GM23338 (cell line): ENCODE measurements at regions not wholly inside any gene's neighbourhood (a gene's known extent, or its start where the extent isn't known, plus 50 kb on each side); places are given as distances from the start of the nearest gene placed in this dataset.

Experiments used
- ATAC-seq: fragments of 200-7000 bp; cut with Tn5 transposase; 3 replicates; pipeline ENCODE4 v1.9.1; 2020
- DNase-seq: peaks from one replicate; pipeline ENCODE4 v3.0.0-alpha.2; 2015; ENCODE audit warnings: low spot score
- H2AFZ ChIP-seq: fragments of 200-600 bp; sonication (generic); 2 replicates; pipeline ENCODE4 v1.8.0; 2016; ENCODE audit warnings: antibody characterized with exemption, mild to moderate bottlenecking, moderate library complexity
- H3F3A ChIP-seq: fragments of 200-600 bp; sonication (generic); replicated peaks from 2 replicates; pipeline ENCODE4 v1.8.0; 2017; ENCODE audit warnings: antibody characterized with exemption, mixed run types, low read depth
- H3K27ac ChIP-seq: fragments of 200-600 bp; sonication (generic); 2 replicates; pipeline ENCODE4 v1.6.1; 2016; ENCODE audit warnings: low read depth
- H3K27me3 ChIP-seq: fragments of 200-600 bp; sonication (generic); 2 replicates; pipeline ENCODE4 v1.8.0; 2016; ENCODE audit warnings: mild to moderate bottlenecking, mixed run types, moderate library complexity; ENCODE audit not compliant: insufficient read depth
- H3K36me3 ChIP-seq: fragments of 200-600 bp; sonication (generic); 2 replicates; pipeline ENCODE4 v1.8.0; 2016; ENCODE audit warnings: mild to moderate bottlenecking; ENCODE audit not compliant: insufficient read depth
- H3K4me1 ChIP-seq: fragments of 200-600 bp; sonication (generic); 2 replicates; pipeline ENCODE4 v1.8.0; 2016; ENCODE audit warnings: mild to moderate bottlenecking, moderate library complexity; ENCODE audit not compliant: insufficient read depth
- H3K4me2 ChIP-seq: fragments of 200-600 bp; sonication (generic); 2 replicates; pipeline ENCODE4 v1.7.1; 2017; ENCODE audit warnings: mixed run types
- H3K4me3 ChIP-seq: fragments of 200-600 bp; sonication (generic); 2 replicates; pipeline ENCODE4 v1.6.1; 2016; ENCODE audit warnings: mixed run types
- H3K79me2 ChIP-seq: fragments of 200-600 bp; sonication (generic); replicated peaks from 2 replicates; pipeline ENCODE4 v1.8.0; 2017; ENCODE audit warnings: mild to moderate bottlenecking; ENCODE audit not compliant: insufficient read depth
- H3K9me2 ChIP-seq: fragments of 200-600 bp; sonication (generic); 2 replicates; pipeline ENCODE4 v1.8.0; 2017; ENCODE audit not compliant: insufficient read depth
- H4K20me1 ChIP-seq: fragments of 200-600 bp; sonication (generic); replicated peaks from 2 replicates; pipeline ENCODE4 v1.8.0; 2017; ENCODE audit warnings: mild to moderate bottlenecking; ENCODE audit not compliant: insufficient read depth
- H3K27ac Mint-ChIP-seq: 2 replicates; pipeline ENCODE4 v1.8.0; 2020; ENCODE audit warnings: inconsistent platforms, mild to moderate bottlenecking, moderate library complexity, mixed read lengths
- H3K27me3 Mint-ChIP-seq: 3 replicates; pipeline ENCODE4 v1.8.0; 2022; ENCODE audit warnings: low read depth, mild to moderate bottlenecking, moderate library complexity, mixed read lengths, inconsistent platforms; ENCODE audit not compliant: insufficient read depth, poor library complexity
- H3K36me3 Mint-ChIP-seq: 3 replicates; pipeline ENCODE4 v1.8.0; 2021; ENCODE audit warnings: low read depth, mild to moderate bottlenecking, inconsistent platforms, moderate library complexity, mixed read lengths
- H3K4me1 Mint-ChIP-seq: 3 replicates; pipeline ENCODE4 v1.8.0; 2020; ENCODE audit warnings: mild to moderate bottlenecking, inconsistent platforms, mixed read lengths
- H3K4me3 Mint-ChIP-seq: 3 replicates; pipeline ENCODE4 v1.8.0; 2021; ENCODE audit warnings: moderate library complexity, mild to moderate bottlenecking, inconsistent platforms, mixed read lengths
- H3K9me3 Mint-ChIP-seq: 3 replicates; pipeline ENCODE4 v1.8.0; 2020; ENCODE audit warnings: moderate library complexity, mild to moderate bottlenecking, inconsistent platforms, mixed read lengths
- CREB1 ChIP-seq: fragments of 250-450 bp; sonication (Bioruptor Pico); IDR thresholded peaks from 2 replicates; pipeline ENCODE4 v1.5.0; 2020; ENCODE audit warnings: low read depth, mild to moderate bottlenecking, moderate library complexity
- EZH2phosphoT487 ChIP-seq: fragments of 200-600 bp; sonication (generic); IDR thresholded peaks from one replicate; pipeline ENCODE4 v1.8.1; 2018; ENCODE audit warnings: antibody characterized with exemption; ENCODE audit not compliant: unreplicated experiment
- JUNB ChIP-seq: IDR thresholded peaks from one replicate; pipeline ENCODE4 v1.6.1; 2016; ENCODE audit warnings: antibody characterized with exemption; ENCODE audit not compliant: unreplicated experiment
- NANOG ChIP-seq: IDR thresholded peaks from 2 replicates; pipeline ENCODE4 v1.6.1; 2016; ENCODE audit warnings: antibody characterized with exemption, borderline replicate concordance
- POLR2AphosphoS5 ChIP-seq: IDR thresholded peaks from 2 replicates; pipeline ENCODE4 v1.6.1; 2016; ENCODE audit warnings: antibody characterized with exemption, low read depth
- REST ChIP-seq: IDR thresholded peaks from one replicate; pipeline ENCODE4 v1.6.1; 2018; ENCODE audit warnings: antibody characterized with exemption; ENCODE audit not compliant: unreplicated experiment
- ZNF462 ChIP-seq: fragments of 250-450 bp; sonication (Bioruptor Pico); IDR thresholded peaks from 2 replicates; pipeline ENCODE4 v1.5.0; 2020; ENCODE audit warnings: mild to moderate bottlenecking, moderate library complexity

GRCh38 chr1:218930472-218931241 lies 243.0 kb upstream of the LYPLAL1 start:
- Histone ChIP-seq H3F3A (no peaks in the 10 kb centered on the region), H3K27me3 (no peaks in the 10 kb centered on the region), H3K27ac (no peak overlapping the region), H3K4me2 (no peak overlapping the region), H3K4me3 (no peak overlapping the region), H3K79me2 (no peaks in the 10 kb centered on the region), H3K9me2 (no peaks in the 10 kb centered on the region; the same call in 1 of the 2 replicates), H3K4me1 (no peaks in the 10 kb centered on the region), H2AFZ (no peak overlapping the region), H3K36me3 (no peaks in the 10 kb centered on the region), H4K20me1 (no peaks in the 10 kb centered on the region)
- Mint-ChIP-seq H3K27me3 (no peaks in the 10 kb centered on the region), H3K9me3 (peaks cover 6% of the 10 kb centered on the region), H3K27ac (no peak overlapping the region), H3K4me3 (no peak overlapping the region), H3K36me3 (peaks cover 5% of the 10 kb centered on the region; the same call in 2 of the 3 replicates), H3K4me1 (peaks cover 6% of the 10 kb centered on the region)
- ATAC-seq: no peak
- DNase-seq: no peak
- no peak for TF ChIP-seq REST

- Histone ChIP-seq H3K9me2 (no peaks in the 10 kb centered on the region; the same call in 1 of the 2 replicates), H3K4me2 (no peak overlapping the region), H3K36me3 (no peaks in the 10 kb centered on the region), H3K4me3 (no peak overlapping the region), H4K20me1 (no peaks in the 10 kb centered on the region), H3F3A (no peaks in the 10 kb centered on the region), H3K4me1 (no peaks in the 10 kb centered on the region), H2AFZ (no peak overlapping the region), H3K27me3 (no peaks in the 10 kb centered on the region), H3K79me2 (no peaks in the 10 kb centered on the region), H3K27ac (no peak overlapping the region)
- DNase-seq (no peak), ATAC-seq (no peak)
- no peak overlapping the region for H3K27ac Mint-ChIP-seq
- peaks cover 12% of the 10 kb centered on the region for H3K9me3 Mint-ChIP-seq
- H3K27me3 Mint-ChIP-seq: no peaks in the 10 kb centered on the region
- H3K4me3 Mint-ChIP-seq: no peak overlapping the region
- H3K36me3 Mint-ChIP-seq: peaks cover 8% of the 10 kb centered on the region; the same call in 2 of the 3 replicates
- H3K4me1 Mint-ChIP-seq: peaks cover 3% of the 10 kb centered on the region; the same call in 2 of the 3 replicates
- TF ChIP-seq ZNF462 (CRISPR knock-in tag) (no peak), NANOG (no peak), REST (no peak), JUNB (no peak), POLR2AphosphoS5 (no peak), CREB1 (CRISPR knock-in tag) (no peak), EZH2phosphoT487 (no peak)
These were observed 242.4 kb upstream of the LYPLAL1 start for GRCh38 chr1:218931324-218931723.
